ENCODE measurements at regions not wholly inside any gene's neighbourhood (a gene's known extent, or its start where the extent isn't known, plus 50 kb on each side); places are given as distances from the start of the nearest gene placed in this dataset.

- no peak for DNase-seq
- 74 to 86% (median 83%) methylated on average over 4 of the region's 4 CpGs for WGBS, 3 donors
- TF ChIP-seq CTCF (IDR thresholded peaks at IDR 0.05) (no peak), POLR2A (IDR thresholded peaks at IDR 0.05) (no peak), EP300 (IDR thresholded peaks at IDR 0.05) (no peak)
- intact Hi-C loops (cut with DNase I) = no loop called here
- no peak overlapping the region for H3K4me3 ChIP-seq
- H3K36me3 ChIP-seq = no peaks in the 10 kb centered on the region
- no peak overlapping the region for H3K27ac ChIP-seq
- no peaks in the 10 kb centered on the region for H3K4me1 ChIP-seq (ENCODE audit: insufficient read depth)
- no peaks in the 10 kb centered on the region for H3K9me3 ChIP-seq
- no peaks in the 10 kb centered on the region for H3K27me3 ChIP-seq
These were observed 341.5 kb downstream of the CASP12 start for GRCh38 chr11:104556606-104557301.

- Histone ChIP-seq H3K9me3 (no peaks in the 10 kb centered on the region), H3K36me3 (no peaks in the 10 kb centered on the region), H3K4me1 (ENCODE audit: insufficient read depth) (no peaks in the 10 kb centered on the region), H3K27ac (no peak overlapping the region), H3K27me3 (no peaks in the 10 kb centered on the region), H3K4me3 (no peak overlapping the region)
- intact Hi-C loops (cut with DNase I) = no loop called here
- no peak for DNase-seq
- 50 to 73% (median 53%) methylated on average over 1 of the region's 1 CpG for WGBS, 3 donors
- TF ChIP-seq POLR2A (IDR thresholded peaks at IDR 0.05) (no peak), EP300 (IDR thresholded peaks at IDR 0.05) (no peak), CTCF (IDR thresholded peaks at IDR 0.05) (no peak)
These were observed 349.2 kb downstream of the CASP12 start for GRCh38 chr11:104549019-104549418.

GRCh38 chr11:104547996-104548661 is 350.1 kb downstream of the CASP12 start:
- no peak for DNase-seq
- H3K4me3 ChIP-seq = no peak overlapping the region
- intact Hi-C loops (cut with DNase I) = no loop called here
- H3K27me3 ChIP-seq = no peaks in the 10 kb centered on the region
- H3K9me3 ChIP-seq = no peaks in the 10 kb centered on the region
- H3K27ac ChIP-seq = no peak overlapping the region
- no peaks in the 10 kb centered on the region for H3K36me3 ChIP-seq
- 89 to 97% (median 96%) methylated on average over 3 of the region's 3 CpGs for WGBS, 3 donors
- H3K4me1 ChIP-seq (ENCODE audit: insufficient read depth) = no peaks in the 10 kb centered on the region
- TF ChIP-seq POLR2A (IDR thresholded peaks at IDR 0.05) (no peak), CTCF (IDR thresholded peaks at IDR 0.05) (no peak), EP300 (IDR thresholded peaks at IDR 0.05) (no peak)

- Histone ChIP-seq H3K4me3 (no peak overlapping the region), H3K36me3 (no peaks in the 10 kb centered on the region), H3K27ac (no peak overlapping the region), H3K27me3 (no peaks in the 10 kb centered on the region), H3K9me3 (no peaks in the 10 kb centered on the region), H3K4me1 (ENCODE audit: insufficient read depth) (no peaks in the 10 kb centered on the region)
- no peak for TF ChIP-seq POLR2A (IDR thresholded peaks at IDR 0.05)
- 94 to 97% (median 95%) methylated on average over 2 of the region's 2 CpGs for WGBS, 3 donors
- no peak for DNase-seq
- intact Hi-C loops (cut with DNase I) = no loop called here
These were observed 351.8 kb downstream of the CASP12 start for GRCh38 chr11:104546501-104546900.

GRCh38 chr11:104541701-104542100 is 356.6 kb downstream of the CASP12 start:
- no peak for DNase-seq

More at GRCh38 chr11:104541701-104542100, 356.6 kb downstream of the CASP12 start:
- TF ChIP-seq CTCF (IDR thresholded peaks at IDR 0.05) = no peak
- TF ChIP-seq EP300 (IDR thresholded peaks at IDR 0.05) = no peak
- no peak for TF ChIP-seq POLR2A (IDR thresholded peaks at IDR 0.05)
- no peaks in the 10 kb centered on the region for H3K9me3 ChIP-seq
- no peak overlapping the region for H3K4me3 ChIP-seq
- no peaks in the 10 kb centered on the region for H3K27me3 ChIP-seq
- no peak overlapping the region for H3K27ac ChIP-seq
- no peaks in the 10 kb centered on the region for H3K36me3 ChIP-seq
- WGBS, 3 donors = 60 to 87% (median 84%) methylated on average over 1 of the region's 1 CpG
- intact Hi-C loops (cut with DNase I) = no loop called here
- H3K4me1 ChIP-seq (ENCODE audit: insufficient read depth) = no peaks in the 10 kb centered on the region

Data from ovary (tissue), 7 donors.